Stimulated activated CD8-positive, alpha-beta memory T cell treated with anti-CD3 and anti-CD28 coated beads, Interleukin-7, amount 100 ng/mL, for 48 hours (primary cell): ENCODE measurements at regions not wholly inside any gene's neighbourhood (a gene's known extent, or its start where the extent isn't known, plus 50 kb on each side); places are given as distances from the start of the nearest gene placed in this dataset.

Experiments
- DNase-seq, 2 donors: peaks; one replicate each; pipeline ENCODE4 v3.0.0-alpha.2; 2020; ENCODE audit warnings: low read depth in 1 of 2; ENCODE audit errors: extremely low read depth in 1 of 2

GRCh38 chr10:31754803-31755624 is 173.6 kb downstream of the ARHGAP12 start:
- DNase-seq, result no peak

DNA sequence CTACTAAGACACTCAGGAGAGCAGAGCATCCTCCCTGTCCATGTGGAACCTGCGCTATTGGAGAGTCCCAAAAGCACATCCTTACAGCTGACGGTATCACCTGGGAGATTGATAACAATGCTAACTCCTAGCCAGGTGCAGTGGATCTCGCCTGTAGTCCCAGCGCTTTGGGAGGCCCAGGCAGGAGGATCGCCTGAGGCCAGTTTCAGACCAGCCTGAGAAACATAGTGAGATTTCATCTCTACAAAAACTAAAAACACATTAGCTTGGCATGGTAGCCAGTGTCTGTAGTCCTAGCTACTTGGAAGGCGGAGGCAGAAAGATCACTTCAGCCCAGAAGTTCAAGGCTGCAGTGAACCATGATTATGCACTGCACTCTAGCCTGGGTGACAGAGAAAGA is 174.9 kb downstream of the ARHGAP12 start:
- DNase-seq, result no peak

GRCh38 chr10:31752170-31752569 is 176.5 kb downstream of the ARHGAP12 start:
- DNase-seq, result no peak

GRCh38 chr10:31751738-31752080 is 176.9 kb downstream of the ARHGAP12 start:
- DNase-seq, result no peak

GRCh38 chr10:31751051-31751737 is 177.4 kb downstream of the ARHGAP12 start:
- no peak for DNase-seq

DNA sequence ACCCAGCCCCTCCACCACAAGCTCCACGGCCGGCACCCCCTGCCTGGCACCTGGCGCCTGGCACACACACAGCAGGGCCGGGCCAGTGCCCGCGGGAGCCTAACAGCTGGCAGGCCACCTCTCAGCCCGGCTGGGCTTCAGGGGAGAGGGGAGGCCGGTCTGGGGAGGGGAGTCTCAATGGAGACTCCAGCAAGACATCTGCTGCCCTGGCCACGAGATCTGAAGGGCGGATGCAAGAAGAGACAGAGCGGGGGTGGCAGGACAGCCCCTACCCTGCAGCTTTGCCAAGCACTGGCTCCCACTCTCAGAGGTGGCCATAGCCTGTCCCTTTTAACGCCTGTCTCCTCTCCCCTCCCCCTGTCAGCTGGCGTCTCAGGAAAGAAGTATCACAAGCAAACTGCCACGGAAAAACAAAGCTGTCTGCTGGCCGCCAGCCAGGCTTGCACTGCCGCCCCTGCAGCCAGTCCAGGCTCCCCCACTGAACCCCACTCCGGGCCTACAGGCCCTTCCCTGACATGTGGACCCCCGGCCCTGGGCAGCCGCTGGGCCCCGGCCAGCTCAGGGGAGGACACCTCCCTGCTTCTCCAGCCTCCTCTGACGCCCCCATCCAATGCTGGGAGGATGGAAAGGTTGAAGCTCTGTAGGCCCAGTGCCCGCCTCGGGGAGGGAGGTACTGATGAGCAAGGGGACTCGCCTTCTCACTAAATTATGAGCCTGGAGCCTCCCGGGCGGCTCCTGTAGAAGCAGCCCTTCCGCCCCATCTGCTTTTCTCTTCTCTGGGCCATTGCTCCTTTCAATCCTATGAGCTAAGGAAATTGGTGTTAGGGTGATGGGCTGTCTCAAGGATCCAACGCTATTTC is 178.4 kb downstream of the ARHGAP12 start:
- DNase-seq, result no peak

DNA sequence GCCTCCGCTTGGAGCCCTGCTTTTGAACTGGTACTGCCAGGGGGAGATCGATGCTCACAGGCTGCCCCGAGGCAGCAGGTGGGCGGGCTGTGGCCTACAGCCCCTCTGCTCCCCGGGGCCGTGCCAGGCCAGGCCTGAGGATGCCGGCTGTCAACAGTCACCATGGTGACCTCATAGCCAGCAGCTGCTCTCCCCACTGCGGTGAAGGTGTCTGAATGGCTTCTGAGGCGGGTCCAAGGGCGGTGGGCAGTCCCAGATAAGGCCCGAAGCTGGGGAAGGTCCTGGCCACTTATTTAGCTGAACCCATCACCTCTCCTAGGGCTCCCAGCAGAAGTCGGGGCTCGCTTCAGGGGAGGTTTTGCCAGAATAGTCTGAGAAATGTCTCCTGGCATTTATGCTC is 179.3 kb downstream of the ARHGAP12 start:
- DNase-seq, result no peak

GRCh38 chr10:31745612-31746376 is 182.8 kb downstream of the ARHGAP12 start:
- DNase-seq, result peak; percentile 22 to 45

DNA sequence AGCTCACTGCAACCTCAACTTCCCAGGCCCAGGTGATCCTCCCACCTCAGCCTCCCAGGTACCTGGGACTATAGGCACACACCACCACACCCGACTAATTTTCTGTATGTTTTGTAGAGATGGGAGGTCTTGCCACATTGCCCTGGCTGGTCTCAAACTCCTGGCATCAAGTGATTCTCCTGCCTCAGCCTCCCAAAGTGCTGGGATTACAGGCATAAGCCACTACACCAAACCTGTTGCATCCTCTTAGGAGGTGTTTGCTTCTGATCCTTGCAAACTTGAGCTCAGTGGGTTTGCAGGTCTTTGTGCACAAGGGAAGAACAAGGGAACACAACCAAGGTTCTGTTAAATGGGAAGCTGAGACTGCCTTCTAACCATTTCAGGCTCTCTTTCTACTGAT is 184.6 kb downstream of the ARHGAP12 start:
- DNase-seq, result no peak

- no peak for DNase-seq
These were observed 186.4 kb downstream of the ARHGAP12 start for GRCh38 chr10:31742255-31742654.

- no peak for DNase-seq
These were observed 187.2 kb downstream of the ARHGAP12 start for GRCh38 chr10:31741473-31741872.

GRCh38 chr10:31739711-31740110 is 188.9 kb downstream of the ARHGAP12 start:
- DNase-seq, result no peak

- no peak for DNase-seq
These were observed 189.5 kb downstream of the ARHGAP12 start for GRCh38 chr10:31739146-31739545.

DNA sequence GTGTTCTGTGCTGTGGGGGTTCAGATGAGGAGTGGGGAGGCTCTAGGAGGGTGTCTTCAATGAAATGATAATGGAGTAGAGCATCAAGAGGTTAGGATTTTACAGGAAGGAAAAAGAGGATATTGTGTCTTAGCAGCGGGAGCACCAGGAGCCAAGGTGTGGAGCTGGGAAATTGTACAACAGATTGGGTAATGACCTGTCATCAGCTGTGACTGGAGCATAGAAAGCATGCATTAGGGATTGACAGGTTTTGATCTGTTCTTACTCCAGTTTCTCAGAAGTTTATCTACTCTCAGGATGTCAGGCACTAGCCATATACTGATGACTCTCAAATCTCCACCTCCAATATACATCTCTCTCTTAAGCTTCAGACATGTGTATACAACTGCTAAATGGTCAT is 196.9 kb downstream of the ARHGAP12 start:
- no peak for DNase-seq

GRCh38 chr10:31730776-31731175 is 197.9 kb downstream of the ARHGAP12 start:
- no peak for DNase-seq

GRCh38 chr10:31728698-31729224 is 199.9 kb downstream of the ARHGAP12 start:
- DNase-seq, result no peak

DNA sequence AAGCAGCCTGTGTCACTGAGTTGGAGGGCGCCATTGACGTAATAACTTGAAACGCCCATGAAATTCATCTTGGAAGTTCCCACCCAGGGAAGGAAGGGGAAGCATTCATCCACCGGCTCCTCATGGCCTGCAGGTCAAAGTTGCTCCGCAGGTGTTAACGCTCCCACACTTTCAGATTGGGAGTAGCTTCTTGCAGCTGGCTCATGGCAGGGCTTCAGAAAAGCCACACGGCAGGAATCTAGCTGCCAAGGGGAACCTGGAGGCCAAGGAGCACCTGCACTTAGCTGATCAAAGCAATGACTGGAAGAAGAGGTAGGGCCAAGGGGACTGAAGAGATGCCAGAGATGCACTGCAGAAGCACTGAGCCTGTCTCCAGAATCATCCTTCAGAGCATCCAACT is 203.2 kb downstream of the ARHGAP12 start:
- no peak for DNase-seq

DNA sequence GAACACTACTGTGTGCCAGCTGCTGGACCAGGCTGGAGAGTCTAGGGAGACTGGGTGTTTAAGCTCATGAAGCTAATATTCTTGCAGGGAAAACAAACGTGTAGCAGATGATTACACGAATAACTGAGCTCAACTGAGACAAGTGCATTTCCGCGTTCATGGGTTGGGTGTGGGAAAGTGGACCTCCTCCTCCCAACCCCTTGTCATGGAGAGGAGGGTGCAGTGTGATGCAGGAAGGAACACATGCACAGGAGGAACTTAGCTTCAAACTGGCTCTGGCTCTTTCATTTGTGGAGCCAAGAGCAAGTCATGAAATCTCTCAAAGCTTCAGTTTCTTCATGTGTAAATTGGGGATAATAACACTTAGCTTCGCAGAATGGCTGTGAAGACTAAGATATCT is 204.3 kb downstream of the ARHGAP12 start:
- no peak for DNase-seq

- DNase-seq, result no peak
These were observed 205.4 kb downstream of the ARHGAP12 start for GRCh38 chr10:31723106-31723750.

GRCh38 chr10:31721096-31721495 is 207.5 kb downstream of the ARHGAP12 start:
- no peak for DNase-seq
